ENCODE measurements at regions not wholly inside any gene's neighbourhood (a gene's known extent, or its start where the extent isn't known, plus 50 kb on each side); places are given as distances from the start of the nearest gene placed in this dataset.
"Not testable (repeated sequence)": the region's sequence is repeated elsewhere in the genome, so short reads cannot be mapped to it uniquely, and the experiment has no call there.

GRCh38 chr3:6471744-6472143 lies 389.2 kb upstream of the GRM7 start:
- no peak for DNase-seq

- not testable (repeated sequence) for DNase-seq
Measured at GRCh38 chr3:6490487-6491327, 370.2 kb upstream of the GRM7 start.

- no peak for DNase-seq
Measured at GRCh38 chr3:6491768-6492167, 369.1 kb upstream of the GRM7 start.

GRCh38 chr3:6492306-6492705 lies 368.6 kb upstream of the GRM7 start:
- no peak for DNase-seq

GRCh38 chr3:6498944-6499343 lies 362.0 kb upstream of the GRM7 start:
- not testable (repeated sequence) for DNase-seq

- no peak for DNase-seq
Measured at GRCh38 chr3:6504347-6504746, 356.6 kb upstream of the GRM7 start.

GRCh38 chr3:6504834-6505233 lies 356.1 kb upstream of the GRM7 start:
- no peak for DNase-seq

- DNase-seq, result no peak
Measured at GRCh38 chr3:6508410-6508759, 352.5 kb upstream of the GRM7 start.

- no peak for DNase-seq
Measured at GRCh38 chr3:6509576-6509975, 351.3 kb upstream of the GRM7 start.

GRCh38 chr3:6510713-6511112 lies 350.2 kb upstream of the GRM7 start:
- DNase-seq, result no peak

GRCh38 chr3:6512172-6512800 lies 348.6 kb upstream of the GRM7 start:
- DNase-seq, result no peak

- DNase-seq, result no peak
Measured at GRCh38 chr3:6516143-6516542, 344.8 kb upstream of the GRM7 start.

GRCh38 chr3:6516694-6517093 lies 344.2 kb upstream of the GRM7 start:
- no peak for DNase-seq

- no peak for DNase-seq
Measured at GRCh38 chr3:6518709-6519345, 342.1 kb upstream of the GRM7 start.

GRCh38 chr3:6521369-6522113 lies 339.4 kb upstream of the GRM7 start:
- no peak for DNase-seq

- DNase-seq, result no peak
Measured at GRCh38 chr3:6522191-6522590, 338.7 kb upstream of the GRM7 start.

GRCh38 chr3:6523043-6523442 lies 337.9 kb upstream of the GRM7 start:
- no peak for DNase-seq

- no peak for DNase-seq
Measured at GRCh38 chr3:6524479-6524878, 336.4 kb upstream of the GRM7 start.

- DNase-seq, result no peak
Measured at GRCh38 chr3:6526321-6526720, 334.6 kb upstream of the GRM7 start.

GRCh38 chr3:6526861-6527260 lies 334.1 kb upstream of the GRM7 start:
- no peak for DNase-seq

- no peak for DNase-seq
Measured at GRCh38 chr3:6528951-6529350, 332.0 kb upstream of the GRM7 start.

- no peak for DNase-seq
Measured at GRCh38 chr3:6531153-6531552, 329.8 kb upstream of the GRM7 start.

- DNase-seq, result no peak
Measured at GRCh38 chr3:6532101-6532500, 328.8 kb upstream of the GRM7 start.

GRCh38 chr3:6540981-6541380 lies 319.9 kb upstream of the GRM7 start:
- DNase-seq, result no peak
